Islet precursor cell (in vitro differentiated cells): ENCODE measurements at regions not wholly inside any gene's neighbourhood (a gene's known extent, or its start where the extent isn't known, plus 50 kb on each side); places are given as distances from the start of the nearest gene placed in this dataset.

ENCODE experiments used
- DNase-seq: peaks from one replicate; pipeline ENCODE4 v3.0.0-alpha.2; 2018

- DNase-seq = peak; percentile 70
Observed at GRCh38 chr18:11553098-11553940, 56.1 kb upstream of the SLC35G4 start.

- no peak for DNase-seq
Observed at GRCh38 chr18:11548916-11549551, 60.4 kb upstream of the SLC35G4 start.

GRCh38 chr18:11548396-11548795 lies 61.0 kb upstream of the SLC35G4 start:
- DNase-seq = no peak

GRCh38 chr18:11544060-11544633 lies 65.2 kb upstream of the SLC35G4 start:
- DNase-seq = no peak

- no peak for DNase-seq
Observed at GRCh38 chr18:11541179-11541578, 68.2 kb upstream of the SLC35G4 start.

- peak; percentile 59 for DNase-seq
Observed at GRCh38 chr18:11533942-11534496, 75.4 kb upstream of the SLC35G4 start.

- no peak for DNase-seq
Observed at GRCh38 chr18:11533513-11533890, 75.9 kb upstream of the SLC35G4 start.

- DNase-seq = no peak
Observed at GRCh38 chr18:11532758-11533512, 76.5 kb upstream of the SLC35G4 start.

- DNase-seq = no peak
Observed at GRCh38 chr18:11529081-11529480, 80.3 kb upstream of the SLC35G4 start.

GRCh38 chr18:11526675-11527074 lies 82.7 kb upstream of the SLC35G4 start:
- no peak for DNase-seq

- DNase-seq = no peak
Observed at GRCh38 chr18:11523804-11524203, 85.6 kb upstream of the SLC35G4 start.

- DNase-seq = no peak
Observed at GRCh38 chr18:11522992-11523391, 86.4 kb upstream of the SLC35G4 start.

GRCh38 chr18:11521853-11522252 lies 87.5 kb upstream of the SLC35G4 start:
- no peak for DNase-seq

- DNase-seq = no peak
Observed at GRCh38 chr18:11520536-11520935, 88.9 kb upstream of the SLC35G4 start.

GRCh38 chr18:11518788-11519685 lies 90.4 kb upstream of the SLC35G4 start:
- DNase-seq = peak; percentile 87

- no peak for DNase-seq
Observed at GRCh38 chr18:11517704-11518103, 91.7 kb upstream of the SLC35G4 start.

GRCh38 chr18:11516751-11517503 lies 92.5 kb upstream of the SLC35G4 start:
- DNase-seq = no peak

GRCh38 chr18:11514267-11514666 lies 95.1 kb upstream of the SLC35G4 start:
- DNase-seq = no peak

GRCh38 chr18:11512096-11513025 lies 97.0 kb upstream of the SLC35G4 start:
- DNase-seq = no peak
